NCI-H2029 treated with DMSO at 0.1 percent for 48 hours (cell line): ENCODE measurements at regions not wholly inside any gene's neighbourhood (a gene's known extent, or its start where the extent isn't known, plus 50 kb on each side); places are given as distances from the start of the nearest gene placed in this dataset.
"Not testable (repeated sequence)": the region's sequence is repeated elsewhere in the genome, so short reads cannot be mapped to it uniquely, and the experiment has no call there.

Source experiments
- DNase-seq: peaks from one replicate; lab custom pipeline; 2025; lab: John Stamatoyannopoulos, UW

DNA sequence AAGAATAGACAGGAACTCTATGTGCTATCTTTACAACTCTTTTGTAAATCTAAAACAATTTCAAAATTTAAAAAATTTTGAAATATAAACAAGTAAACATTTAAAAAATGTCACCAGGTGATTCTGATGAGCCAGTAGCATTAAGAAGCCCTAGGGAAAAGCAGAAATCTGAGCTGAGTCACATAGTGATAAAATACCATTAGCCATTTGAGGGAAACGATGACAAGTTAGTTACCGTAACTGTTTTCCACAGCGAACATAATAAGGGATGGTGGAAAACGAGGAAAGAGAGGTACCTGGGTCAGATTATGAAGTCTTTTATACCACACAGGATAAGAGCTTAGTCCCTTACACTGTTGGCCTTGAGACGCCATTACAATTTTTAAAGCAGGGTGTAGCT lies 55.5 kb downstream of the PRR15 start:
- DNase-seq = no peak

DNA sequence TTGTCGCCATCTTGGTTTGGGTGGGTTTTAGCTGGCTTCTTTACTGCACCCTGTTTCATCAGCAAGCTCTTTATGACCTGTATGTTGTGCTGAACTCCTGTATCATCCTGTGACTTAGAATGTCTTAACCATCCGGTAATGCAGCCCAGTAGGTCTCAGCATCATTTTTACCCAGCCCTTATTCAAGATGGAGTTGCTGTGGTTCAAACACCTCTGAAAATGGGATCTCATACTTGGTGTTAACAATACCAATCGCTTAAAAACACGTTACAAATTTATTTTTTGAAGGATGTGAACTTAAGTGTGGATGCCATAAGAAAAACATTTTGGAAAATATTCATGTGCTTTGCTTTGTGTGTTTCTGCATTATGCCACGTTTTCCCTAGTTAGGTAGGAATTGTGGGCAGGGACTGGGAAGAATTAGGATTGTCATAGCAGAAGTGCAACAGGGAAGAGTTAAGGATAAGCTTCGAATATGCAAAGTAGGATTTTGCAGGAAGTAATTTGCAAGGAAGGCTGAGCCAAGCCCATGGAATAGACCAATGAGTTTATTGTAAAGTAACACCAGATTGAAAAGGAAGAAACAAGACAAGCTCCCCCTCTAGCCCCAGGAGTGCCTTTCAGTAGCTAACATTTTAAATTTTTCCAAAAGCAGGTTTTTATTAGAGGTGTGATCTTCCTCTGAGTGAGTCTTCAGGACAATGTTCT lies 56.4 kb downstream of the PRR15 start:
- no peak for DNase-seq

DNA sequence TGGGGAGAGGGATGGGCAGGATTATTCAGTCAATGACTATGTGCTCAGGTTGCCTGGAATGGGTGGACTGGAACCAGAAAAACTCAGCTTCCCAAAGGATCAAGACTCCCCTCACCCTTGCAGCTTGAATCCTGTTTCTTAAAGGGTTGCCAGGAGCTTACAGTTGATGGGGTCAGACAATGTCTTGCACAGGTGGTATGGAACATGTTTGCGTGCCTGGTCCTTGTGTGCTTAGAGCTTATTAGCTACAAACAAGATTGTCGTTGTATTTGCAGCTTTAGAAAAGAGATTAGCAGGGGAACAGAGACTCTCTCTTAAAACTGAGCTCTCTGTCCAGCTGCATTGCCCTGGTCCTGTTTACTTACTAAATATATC lies 56.9 kb downstream of the PRR15 start:
- no peak for DNase-seq

DNA sequence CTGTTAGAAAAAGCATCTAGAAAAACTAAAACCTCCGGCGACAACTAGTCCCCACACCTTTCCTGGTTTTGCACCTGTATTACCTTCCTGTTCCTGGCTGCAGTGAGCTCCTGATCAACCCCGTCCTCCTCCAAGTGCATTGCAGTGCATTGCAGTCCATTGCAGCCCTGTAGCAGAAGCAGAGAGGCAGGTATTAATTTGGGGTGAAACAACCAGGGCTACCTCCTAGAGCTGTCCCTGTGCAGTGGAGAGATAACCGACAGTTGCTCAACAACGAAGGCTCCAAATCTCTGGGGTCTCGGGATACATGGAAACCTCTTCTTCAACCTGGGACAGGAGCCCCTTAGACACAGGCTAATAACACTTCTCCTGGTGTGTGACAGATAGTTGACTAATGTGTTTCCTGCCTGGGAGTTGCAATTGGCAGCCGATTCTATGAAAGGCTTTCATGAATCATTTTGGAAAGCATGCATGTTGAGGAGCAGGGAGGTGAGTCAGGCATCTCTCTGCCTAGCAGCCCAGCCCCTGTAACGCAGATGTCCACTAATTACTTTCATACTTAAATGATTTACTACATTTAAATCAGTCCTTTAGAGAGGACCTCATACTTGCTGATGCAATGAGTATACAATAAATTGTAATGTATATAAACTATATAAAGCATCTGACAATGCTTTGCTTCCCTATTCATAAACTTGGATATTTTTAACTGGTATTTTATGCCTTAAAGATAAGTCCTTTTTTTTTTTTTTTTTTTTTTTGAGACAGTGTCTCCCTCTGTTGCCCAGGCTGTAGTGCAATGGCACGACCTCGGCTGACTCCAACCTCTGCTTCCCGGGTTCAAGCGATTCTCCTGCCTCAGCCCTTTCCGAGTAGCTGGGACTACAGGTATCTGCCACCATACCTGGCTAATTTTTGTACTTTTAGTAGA lies 59.0 kb downstream of the PRR15 start:
- DNase-seq = no peak

DNA sequence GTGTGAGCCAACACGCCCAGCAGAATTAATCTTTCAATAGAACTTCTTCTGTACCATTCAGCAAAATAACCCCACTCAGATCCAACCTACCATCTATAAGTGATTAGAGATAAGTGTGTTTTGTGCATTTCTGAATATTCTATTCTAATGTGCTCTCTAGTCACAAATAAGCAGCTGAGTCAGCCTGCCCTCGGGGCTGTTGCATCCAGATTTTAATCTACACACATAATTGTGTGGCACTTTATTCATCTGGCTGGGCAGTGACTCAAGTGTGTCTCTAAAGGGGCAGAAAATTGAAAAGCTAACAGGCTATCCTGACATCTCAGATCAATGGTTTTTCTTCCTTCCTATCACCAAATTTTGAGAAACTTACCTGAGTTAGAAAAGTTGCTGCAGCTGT lies 60.3 kb downstream of the PRR15 start:
- no peak for DNase-seq

DNA sequence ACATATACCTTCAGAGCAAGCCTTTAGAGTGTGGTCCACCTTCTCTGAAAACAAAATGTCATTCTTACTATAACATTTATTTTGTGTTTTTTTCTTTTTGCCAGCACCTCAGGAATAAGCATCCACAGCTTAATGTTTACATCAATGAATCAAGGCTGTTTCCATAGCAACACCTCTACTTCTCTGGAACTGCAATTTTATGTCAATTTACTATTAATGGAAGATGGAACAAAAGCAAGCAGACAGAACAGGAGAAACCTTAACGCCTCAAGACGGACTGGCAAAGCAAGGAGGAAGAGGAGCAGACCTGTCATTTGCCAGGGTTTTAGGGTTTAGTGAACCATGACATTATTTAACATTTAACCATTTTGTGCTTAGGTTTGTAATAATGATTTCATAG lies 63.1 kb downstream of the PRR15 start:
- no peak for DNase-seq

DNA sequence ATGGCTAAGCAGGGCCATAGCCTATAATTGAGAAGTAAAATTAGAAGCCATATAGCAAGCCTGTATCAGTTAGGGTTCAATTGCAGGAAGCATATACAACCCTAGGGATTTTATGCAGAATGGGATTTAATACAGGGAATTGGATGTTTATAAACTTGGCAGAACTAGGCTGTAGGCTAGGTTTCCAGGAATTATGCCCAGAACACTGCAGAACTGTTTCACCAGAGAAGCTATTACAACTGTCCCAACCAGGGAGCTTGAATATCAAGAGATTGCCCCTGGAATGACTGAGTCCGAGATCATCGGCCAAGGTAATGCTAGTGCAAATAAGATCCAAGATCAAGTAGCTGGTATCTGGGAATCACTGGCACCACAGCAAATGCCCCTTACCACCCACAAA lies 64.0 kb downstream of the PRR15 start:
- no peak for DNase-seq

DNA sequence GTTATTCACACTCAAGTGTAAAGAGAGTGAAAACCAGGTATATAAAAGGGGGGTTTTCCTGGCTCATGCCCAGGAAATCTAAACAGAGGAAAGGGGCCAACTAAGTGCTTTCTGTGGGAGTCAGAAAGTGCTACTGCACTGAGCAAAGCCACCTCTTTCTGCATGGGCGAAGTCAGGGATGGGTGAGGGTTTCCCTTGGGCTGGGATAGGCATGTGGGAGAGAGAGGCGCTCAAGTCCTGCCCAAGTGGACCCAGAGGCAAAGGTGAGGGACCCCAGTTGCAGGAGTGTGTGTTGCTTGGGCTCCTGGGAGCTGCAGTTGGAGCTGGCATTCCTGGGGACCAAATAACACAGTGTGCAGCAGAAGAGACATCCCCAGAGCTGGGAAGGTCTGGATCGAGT lies 65.9 kb downstream of the PRR15 start:
- no peak for DNase-seq

DNA sequence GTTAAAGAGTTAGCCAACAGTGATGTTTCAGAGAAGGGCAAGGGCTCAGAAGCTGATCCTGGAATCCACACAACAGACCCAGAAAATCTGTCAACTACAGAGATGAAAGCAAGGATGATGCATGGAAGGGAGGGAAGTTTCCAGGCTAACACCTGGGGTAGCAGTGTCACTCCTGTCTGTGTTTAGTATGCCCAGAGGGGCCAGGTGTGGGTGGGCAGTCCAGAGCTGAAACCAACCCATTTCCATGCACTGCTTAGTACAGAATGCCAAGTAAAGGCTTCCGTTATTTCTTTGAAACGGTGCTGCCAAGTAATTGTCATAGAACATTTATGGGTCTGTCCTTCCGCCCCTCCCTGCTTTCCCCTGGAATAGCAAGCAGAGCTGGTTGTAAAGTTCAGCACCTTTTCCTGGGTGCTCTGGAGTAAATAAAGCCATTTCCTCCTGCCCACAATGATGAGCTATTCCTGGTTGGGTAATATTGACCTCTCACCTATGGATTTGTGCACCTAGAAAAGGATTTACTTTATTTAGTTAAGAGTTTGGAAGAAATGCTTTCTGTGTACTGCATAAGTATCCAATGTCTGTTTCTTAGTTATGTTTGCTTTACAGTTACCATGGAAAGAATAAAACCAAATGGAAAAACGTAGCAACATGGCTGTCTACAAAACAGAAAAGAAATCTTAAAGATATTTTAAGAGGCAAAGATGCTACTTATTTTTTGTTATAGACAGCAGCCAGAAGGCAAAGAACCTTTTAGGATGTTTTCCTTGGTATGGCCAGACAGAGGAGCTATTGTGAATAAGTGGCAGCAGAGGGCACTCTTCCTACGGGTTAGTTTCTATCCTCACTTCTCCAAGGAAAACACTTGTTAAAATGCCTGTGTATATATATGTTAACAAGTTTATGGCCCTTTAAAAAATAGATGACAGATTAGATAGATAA lies 71.7 kb downstream of the PRR15 start:
- DNase-seq = peak; percentile 4

DNA sequence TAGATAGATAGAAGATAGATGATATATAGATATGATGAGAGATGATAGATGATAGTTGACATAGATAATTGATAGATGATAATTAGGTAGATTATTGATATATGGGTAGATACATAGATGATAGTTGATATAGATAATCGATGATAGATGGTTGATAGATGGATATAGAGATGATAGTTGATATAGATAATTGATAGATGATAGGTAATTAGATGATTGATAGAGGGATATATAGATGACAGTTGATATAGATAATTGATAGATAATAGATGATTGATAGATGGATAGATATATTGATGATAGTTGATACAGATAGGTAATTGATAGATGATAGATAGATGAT lies 72.3 kb downstream of the PRR15 start:
- DNase-seq = no peak

DNA sequence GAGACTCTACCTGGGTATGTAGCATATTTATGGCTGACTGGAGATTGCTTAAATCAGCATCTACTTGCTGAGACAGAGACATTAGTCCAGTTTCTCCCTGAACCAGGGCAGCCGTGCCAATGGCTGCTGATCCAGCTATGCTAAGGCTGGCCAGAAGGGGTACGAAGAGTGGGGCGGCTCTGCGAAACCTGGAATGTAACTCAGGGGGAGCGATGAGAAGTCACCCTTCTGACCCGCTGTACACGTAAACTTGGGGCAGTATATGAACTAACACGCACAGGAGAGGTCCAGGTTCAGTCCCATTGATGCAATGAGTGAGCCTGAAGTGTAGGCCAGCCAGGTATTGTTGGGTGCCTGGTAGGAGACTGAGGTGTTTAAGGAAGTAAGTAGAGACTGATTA lies 73.7 kb downstream of the PRR15 start:
- no peak for DNase-seq

DNA sequence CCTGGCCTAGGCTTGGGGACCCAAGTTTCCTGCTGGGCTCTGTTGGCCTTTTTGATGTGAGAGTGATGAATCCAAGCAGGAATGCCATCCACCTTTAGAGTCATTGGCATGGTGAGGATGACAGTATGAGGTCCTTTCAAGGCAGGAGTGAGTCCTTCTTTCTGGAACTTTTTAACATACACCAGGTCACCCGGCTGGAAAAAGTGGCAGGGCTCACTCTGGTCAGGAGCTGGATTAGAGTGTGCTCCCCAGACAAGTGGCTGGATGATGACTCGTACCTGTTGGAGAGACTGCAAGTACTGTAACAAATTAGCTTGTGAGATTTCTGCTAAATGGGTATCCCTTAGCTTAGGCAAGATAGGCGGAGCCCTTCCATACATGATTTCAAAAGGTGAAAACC lies 75.2 kb downstream of the PRR15 start:
- DNase-seq = not testable (repeated sequence)

DNA sequence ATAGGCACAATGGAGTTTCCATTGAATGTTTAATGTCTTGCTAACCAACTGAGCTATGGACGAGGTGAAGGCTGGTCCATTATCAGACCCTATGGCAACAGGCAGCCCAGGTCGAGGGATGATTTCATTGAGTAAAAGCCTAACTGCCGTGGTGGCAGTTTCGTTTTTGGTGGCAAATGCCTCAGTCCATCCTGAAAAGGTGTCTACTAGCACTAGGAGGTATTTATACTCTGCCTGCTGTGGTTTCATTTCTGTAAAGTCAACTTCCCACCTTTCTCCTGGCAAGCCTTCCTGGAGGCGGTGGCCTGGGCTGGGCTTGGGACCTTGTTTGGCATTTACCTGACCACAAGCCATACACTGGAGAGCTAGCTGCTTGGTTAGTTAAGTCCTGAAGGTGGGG lies 75.8 kb downstream of the PRR15 start:
- DNase-seq = no peak

DNA sequence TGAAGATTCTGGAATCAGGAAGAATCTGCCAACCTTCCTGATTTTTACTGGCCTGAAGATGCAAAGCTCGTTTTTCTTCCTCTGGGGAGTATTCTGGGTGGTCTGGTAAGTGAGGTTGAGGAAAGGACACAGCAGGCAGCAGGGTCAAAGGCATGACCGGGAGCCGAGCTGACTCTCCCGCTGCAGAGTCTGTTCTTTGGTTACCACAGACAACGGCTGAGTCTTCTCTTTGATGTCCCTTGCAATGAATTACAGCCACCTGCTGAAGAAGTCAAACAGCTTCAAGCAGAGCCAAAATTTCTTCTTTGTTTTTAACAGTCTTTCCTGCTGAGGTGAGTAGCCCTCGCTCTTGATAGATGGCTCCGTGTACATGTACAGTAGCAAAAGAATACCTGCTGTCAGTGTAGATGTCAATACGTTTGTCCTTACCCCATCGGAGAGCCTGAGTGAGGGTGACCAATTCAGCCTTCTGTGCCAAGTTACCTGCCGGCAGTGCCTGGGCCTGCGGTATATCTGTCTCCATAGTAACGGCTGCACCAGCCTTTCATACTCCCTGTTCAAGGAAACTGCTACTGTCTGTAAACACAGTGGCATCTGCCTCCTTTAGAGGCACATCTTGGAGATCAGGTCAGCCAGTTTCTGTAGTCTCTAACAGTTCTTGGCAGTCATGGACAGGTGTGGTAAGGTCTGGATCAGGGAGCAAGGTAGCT lies 76.4 kb downstream of the PRR15 start:
- peak; percentile 57 for DNase-seq

DNA sequence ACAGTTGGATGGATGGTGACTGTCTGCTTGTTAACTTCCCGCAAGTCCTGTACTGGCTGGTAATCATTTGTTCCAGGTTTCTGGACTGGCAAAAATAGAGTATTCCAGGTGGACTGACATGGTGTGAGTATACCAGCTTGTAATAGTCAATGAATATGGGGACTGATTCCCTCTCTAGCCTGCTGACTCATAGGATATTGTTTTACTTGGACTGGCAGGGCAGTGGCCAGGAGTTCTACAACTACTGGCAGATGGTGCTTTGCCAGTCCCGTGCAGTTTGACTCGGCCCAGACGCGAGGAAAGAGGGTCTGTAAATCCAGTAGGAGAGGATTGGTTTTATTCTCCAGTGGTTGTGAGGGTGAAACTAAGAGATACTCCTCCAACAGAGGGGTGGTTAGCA lies 78.0 kb downstream of the PRR15 start:
- no peak for DNase-seq

DNA sequence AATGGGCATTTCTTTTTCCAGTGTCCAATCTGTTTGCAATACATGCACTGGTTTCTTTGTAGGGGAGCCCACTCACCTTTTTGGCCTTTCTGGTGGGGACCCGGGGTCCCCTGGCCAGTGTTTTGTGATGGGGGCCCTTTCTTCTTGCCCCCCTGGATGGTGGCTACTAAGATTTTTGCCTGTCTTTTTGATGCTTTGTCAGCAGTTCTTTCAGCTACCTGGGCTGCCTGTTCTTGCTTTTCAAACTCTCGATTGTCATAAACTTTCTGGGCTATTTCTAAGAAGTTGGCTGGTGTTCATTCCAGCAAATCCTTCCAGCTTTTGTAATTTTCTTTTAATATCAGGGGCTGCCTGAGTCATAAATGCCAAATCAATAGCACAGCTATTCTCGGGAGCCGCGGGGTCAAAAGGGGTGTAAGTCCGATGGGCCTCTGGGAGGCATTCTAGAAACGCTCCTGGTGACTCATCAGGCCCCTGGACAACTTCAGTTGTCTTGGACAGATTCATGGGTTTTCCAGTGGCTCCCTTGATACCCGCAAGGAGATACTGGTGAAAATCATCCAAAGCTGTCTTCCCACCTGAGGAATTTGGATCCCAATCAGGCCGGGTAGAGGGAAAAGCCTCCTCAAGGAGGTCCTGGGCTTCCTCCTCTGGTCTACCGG lies 79.0 kb downstream of the PRR15 start:
- DNase-seq = no peak

DNA sequence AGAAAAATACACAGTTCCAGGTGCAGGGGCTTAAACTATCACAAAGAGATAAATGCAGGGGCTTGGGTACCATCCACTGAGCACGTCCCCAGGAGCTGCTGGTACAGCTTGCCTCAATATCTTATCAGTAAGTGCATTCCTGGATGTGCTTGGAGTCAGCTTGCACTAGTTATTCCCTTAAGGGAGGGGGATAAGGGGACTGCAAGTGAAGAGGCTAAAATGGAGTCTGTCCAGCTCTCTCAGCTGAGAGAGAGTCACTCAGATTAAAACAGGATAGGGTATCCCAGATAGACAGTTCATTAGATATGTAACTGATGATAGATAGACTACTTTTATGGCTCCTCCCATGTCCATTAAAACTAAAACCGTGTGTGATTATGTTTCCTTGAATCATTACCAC lies 82.5 kb downstream of the PRR15 start:
- DNase-seq = not testable (repeated sequence)

DNA sequence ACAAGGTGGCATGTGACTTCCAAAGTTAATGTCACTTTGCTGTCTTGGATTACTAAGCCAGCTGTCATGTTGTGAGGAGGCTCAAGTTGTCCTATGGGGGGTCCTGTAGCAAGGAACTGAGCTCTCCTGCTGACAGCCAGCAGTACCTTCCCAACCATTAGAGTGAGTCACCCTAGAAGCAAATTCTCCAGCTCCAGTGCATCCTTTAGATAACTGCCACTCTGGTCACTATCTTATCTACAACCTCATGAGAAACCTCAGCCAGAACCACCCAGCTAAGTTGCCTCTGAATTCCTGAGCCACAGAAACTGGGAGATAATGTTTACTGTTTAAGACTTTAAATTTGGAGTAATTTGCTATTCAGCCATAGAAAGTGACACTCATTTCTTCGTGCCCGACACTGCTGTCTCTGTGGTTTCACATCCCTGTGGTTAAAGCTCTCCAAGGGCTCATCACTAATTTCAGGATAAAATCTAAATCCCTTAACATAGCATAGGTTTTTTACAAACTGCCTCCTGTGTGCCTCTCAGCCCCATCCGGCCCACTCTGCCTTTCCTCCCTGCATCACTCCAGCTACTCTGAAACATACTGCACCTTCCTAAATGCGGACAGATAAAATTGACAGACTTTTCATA lies 83.5 kb downstream of the PRR15 start:
- no peak for DNase-seq

DNA sequence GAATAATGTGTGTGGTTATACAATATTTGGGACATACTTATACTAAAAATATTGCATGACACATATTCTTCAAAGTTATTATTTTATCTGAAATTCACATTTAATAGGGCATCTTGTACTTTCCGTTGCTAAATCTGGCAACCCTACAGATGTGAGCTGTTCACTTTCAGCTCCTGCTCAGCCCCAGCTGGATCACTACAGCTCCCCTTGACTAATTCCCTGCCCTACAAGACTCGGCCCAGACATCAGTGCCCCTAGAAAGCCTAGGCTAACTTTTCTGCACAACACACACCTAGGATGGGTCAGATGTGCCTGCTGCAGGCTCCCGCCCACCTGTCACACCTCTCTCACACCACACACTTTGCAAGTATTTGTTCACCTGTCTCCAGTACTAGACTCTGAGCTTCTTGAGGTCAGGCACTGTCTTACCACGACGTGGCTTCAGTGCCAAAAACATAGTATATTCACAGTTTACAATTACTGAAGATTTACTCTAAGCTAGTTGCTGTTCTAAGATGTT lies 84.1 kb downstream of the PRR15 start:
- DNase-seq = not testable (repeated sequence)

DNA sequence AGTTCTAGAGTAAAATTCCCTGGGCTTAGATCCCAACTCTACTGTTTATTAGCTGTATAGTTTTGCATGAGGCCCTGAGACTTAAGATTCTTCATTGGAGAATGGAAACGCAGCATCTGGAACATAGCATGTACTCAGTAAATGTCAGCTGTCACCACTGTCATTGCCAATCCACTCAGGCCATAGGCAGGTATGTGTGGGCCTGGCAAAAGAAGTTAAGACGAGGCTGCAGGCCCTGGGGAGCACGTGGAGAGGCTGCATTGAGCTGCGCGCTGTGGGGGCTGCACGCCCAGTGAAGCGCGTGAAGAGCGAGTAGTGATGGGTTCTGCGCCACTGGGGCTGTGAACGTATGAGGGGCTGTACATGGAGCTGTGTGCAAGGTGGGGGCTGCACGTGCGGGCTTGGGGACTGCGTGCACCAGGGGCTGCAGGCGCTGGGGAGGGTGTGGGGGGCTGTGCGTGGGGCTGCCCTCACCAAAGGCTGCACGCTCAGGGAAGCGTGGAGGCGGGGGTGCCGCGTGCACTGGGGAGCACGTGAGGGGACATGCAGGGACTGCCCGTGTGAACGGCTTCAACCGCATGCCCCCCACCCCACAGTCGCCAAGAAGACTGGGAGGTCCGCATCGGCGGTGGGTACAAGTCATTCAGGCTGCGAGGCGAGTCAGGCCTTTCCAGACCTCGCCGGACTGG lies 85.5 kb downstream of the PRR15 start:
- DNase-seq = no peak
